ENCODE measurements at regions not wholly inside any gene's neighbourhood (a gene's known extent, or its start where the extent isn't known, plus 50 kb on each side); places are given as distances from the start of the nearest gene placed in this dataset.
A peak's percentile ranks its signal among the peaks of the same experiment; 100 is the strongest.

DNA sequence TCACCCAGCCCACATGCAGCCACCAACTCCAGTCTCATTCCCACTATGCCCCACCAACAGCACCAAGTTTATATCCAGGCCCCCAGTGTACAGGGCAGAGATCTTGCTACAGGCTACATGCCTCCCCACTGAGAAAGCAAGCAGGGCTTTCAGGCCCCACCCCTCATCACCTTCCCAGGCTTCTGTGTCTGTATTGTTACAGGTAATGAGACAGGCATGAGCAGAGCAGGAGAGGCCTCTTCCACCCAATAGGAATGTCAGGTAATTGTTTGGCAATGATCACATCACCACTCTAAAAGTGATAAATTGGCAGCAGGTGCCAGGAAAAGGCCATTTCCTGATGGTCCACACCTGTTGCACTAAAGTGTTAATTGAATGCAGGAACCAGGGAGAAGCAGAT is 102.5 kb downstream of the ZNF518B start:
- no peaks in the 10 kb centered on the region for H3K36me3 ChIP-seq
- H3K9me3 ChIP-seq, result no peaks in the 10 kb centered on the region
- intact Hi-C loops (cut with DNase I), result no loop called here
- TF ChIP-seq, protein P1, sequence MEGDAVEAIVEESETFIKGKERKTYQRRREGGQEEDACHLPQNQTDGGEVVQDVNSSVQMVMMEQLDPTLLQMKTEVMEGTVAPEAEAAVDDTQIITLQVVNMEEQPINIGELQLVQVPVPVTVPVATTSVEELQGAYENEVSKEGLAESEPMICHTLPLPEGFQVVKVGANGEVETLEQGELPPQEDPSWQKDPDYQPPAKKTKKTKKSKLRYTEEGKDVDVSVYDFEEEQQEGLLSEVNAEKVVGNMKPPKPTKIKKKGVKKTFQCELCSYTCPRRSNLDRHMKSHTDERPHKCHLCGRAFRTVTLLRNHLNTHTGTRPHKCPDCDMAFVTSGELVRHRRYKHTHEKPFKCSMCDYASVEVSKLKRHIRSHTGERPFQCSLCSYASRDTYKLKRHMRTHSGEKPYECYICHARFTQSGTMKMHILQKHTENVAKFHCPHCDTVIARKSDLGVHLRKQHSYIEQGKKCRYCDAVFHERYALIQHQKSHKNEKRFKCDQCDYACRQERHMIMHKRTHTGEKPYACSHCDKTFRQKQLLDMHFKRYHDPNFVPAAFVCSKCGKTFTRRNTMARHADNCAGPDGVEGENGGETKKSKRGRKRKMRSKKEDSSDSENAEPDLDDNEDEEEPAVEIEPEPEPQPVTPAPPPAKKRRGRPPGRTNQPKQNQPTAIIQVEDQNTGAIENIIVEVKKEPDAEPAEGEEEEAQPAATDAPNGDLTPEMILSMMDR (IDR thresholded peaks at IDR 0.05), result no peak
- H3K4me3 ChIP-seq, result no peak overlapping the region
- no peak overlapping the region for H3K27ac ChIP-seq
- H3K27me3 ChIP-seq (ENCODE audit: low read depth), result no peaks in the 10 kb centered on the region
- H3K4me1 ChIP-seq, result no peaks in the 10 kb centered on the region
- peak in 1 of 2 donors; percentile 38 for ATAC-seq
- no peak for DNase-seq

DNA sequence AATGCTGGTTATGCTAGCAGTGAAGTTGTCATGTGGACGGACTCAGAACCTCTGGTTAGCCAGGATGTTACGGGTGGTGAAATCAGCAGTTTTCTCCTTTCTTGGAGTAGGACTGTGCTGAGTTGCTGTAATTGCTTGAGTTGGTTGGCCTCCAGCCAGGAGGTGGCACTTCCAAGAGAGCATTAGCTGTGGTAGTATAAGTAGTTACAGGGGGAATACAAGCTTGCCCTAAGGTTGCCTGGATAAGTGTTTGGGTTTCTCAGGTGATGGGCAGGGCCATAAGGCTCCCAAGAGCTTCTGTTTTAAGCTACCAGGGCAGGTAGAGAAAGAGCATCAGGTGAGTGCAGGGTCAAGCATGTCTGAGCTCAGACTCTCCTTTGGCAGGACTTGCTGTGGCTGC is 103.0 kb downstream of the ZNF518B start:
- ATAC-seq (peak; percentile 11 to 49), DNase-seq (no peak)
- intact Hi-C loops (cut with DNase I), result no loop called here

DNA sequence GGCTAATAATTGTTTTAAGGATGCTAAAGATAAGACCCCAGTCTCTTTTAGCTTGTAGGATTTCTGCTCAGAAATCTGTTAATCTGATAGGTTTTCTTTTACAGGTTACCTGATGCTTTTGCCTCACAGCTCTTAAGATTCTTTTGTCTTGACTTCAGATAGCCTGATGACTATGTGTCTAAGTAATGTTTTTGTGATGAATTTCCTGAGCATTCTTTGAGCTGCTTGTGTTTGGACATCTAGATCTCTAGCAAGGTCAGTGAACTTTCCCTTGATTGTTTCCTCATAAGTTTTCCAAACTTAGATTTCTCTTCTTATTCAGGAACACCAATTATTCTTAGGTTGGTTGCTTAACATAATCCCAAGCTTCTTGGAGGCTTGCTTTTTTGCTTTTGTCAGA is 104.1 kb downstream of the ZNF518B start:
- intact Hi-C loops (cut with DNase I), result no loop called here
- Histone ChIP-seq H3K4me3 (no peak overlapping the region), H3K36me3 (no peaks in the 10 kb centered on the region), H3K27me3 (ENCODE audit: low read depth) (no peaks in the 10 kb centered on the region), H3K27ac (no peak overlapping the region), H3K9me3 (no peaks in the 10 kb centered on the region), H3K4me1 (no peaks in the 10 kb centered on the region)
- ATAC-seq (no peak), DNase-seq (no peak)
- TF ChIP-seq, protein P1 (IDR thresholded peaks at IDR 0.05), result no peak

More for the DNA sequence above, 103.0 kb downstream of the ZNF518B start:
- Histone ChIP-seq H3K36me3 (no peaks in the 10 kb centered on the region), H3K27ac (no peak overlapping the region), H3K4me3 (no peak overlapping the region), H3K27me3 (ENCODE audit: low read depth) (no peaks in the 10 kb centered on the region), H3K4me1 (no peaks in the 10 kb centered on the region), H3K9me3 (no peaks in the 10 kb centered on the region)
- TF ChIP-seq, protein P1 (IDR thresholded peaks at IDR 0.05), result no peak

DNA sequence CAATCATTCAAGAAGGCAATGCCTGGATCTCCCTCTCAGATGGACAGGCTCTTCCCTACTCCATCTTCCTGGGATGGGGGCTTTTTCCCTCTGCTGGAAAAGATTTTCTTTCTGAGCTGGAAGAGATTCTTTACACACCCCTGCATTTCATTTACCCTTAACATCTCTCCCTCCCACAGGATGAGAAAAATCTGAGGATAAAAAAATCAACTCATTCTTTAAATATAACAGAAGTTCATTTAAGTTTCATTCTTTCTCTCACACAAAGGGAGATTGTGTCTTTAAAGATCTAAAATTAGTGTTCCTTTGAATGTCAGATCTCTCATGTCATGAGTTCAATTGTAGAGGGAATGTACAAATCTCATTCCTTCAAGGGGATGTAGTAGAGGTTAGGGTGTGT is 109.0 kb downstream of the ZNF518B start:
- intact Hi-C loops (cut with DNase I), result no loop called here
- no peak overlapping the region for H3K4me3 ChIP-seq
- no peak for ATAC-seq
- no peak overlapping the region for H3K27ac ChIP-seq
- no peaks in the 10 kb centered on the region for H3K27me3 ChIP-seq (ENCODE audit: low read depth)
- H3K4me1 ChIP-seq, result peaks cover 4% of the 10 kb centered on the region
- H3K36me3 ChIP-seq, result no peaks in the 10 kb centered on the region
- TF ChIP-seq, protein P1 (IDR thresholded peaks at IDR 0.05), result no peak
- DNase-seq, result no peak
- H3K9me3 ChIP-seq, result no peaks in the 10 kb centered on the region

DNA sequence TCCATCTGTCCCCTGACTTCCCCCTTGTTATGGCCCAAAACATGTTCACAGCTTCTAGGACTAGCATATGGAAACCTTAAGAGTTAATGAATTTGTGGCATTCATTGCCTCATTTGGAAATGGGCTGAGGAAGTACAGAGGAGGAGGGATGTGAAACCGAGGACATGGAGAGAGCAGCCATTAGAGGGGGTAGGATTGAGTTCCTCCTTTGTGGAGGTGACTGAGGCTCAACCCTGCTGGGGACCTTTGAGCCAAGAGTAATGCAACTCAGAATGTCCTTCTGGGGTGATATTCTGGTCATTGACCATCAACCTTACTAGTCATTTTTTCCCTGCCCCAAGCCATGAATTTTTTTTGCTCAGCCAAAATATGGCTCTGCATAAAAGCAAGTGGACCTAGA is 109.4 kb downstream of the ZNF518B start:
- Histone ChIP-seq H3K9me3 (no peaks in the 10 kb centered on the region), H3K36me3 (no peaks in the 10 kb centered on the region), H3K4me3 (no peak overlapping the region), H3K4me1 (peaks cover 4% of the 10 kb centered on the region), H3K27ac (no peak overlapping the region), H3K27me3 (ENCODE audit: low read depth) (no peaks in the 10 kb centered on the region)
- intact Hi-C loops (cut with DNase I), result no loop called here
- no peak for ATAC-seq
- TF ChIP-seq, protein P1 (IDR thresholded peaks at IDR 0.05), result no peak
- DNase-seq, result no peak

DNA sequence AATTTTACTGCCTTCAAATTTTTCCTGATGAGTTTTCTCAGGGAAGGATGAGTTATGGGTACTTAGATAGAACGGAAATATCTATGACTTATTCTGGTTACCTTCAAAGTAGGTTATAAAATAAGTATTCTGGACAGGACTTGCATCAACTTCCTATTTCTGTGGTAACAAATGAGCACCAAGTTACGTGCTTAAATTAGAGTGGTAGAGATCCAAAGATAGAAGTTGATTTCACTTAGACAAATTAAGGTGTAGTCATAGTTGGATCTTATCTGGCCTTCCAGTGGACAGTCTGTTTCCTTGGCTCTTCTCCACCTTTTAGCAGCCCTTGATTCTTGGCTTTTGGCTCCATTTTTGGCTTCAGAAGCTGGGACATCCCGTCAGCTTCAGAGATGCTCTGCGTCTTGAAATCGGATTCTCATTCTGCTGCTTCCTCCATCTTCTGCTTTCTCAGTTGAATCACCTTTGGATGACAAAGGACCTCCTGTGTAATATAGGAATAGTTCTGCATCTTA is 109.9 kb downstream of the ZNF518B start:
- H3K27ac ChIP-seq, result no peak overlapping the region
- no peaks in the 10 kb centered on the region for H3K27me3 ChIP-seq (ENCODE audit: low read depth)
- TF ChIP-seq, protein P1 (IDR thresholded peaks at IDR 0.05), result no peak
- no peaks in the 10 kb centered on the region for H3K36me3 ChIP-seq
- intact Hi-C loops (cut with DNase I), result no loop called here
- H3K9me3 ChIP-seq, result no peaks in the 10 kb centered on the region
- no peak for ATAC-seq
- no peak overlapping the region for H3K4me3 ChIP-seq
- DNase-seq, result no peak
- H3K4me1 ChIP-seq, result peaks cover 4% of the 10 kb centered on the region

Measured in lower lobe of right lung (tissue), 2 donors.